H9 (cell line): ENCODE measurements at regions not wholly inside any gene's neighbourhood (a gene's known extent, or its start where the extent isn't known, plus 50 kb on each side); places are given as distances from the start of the nearest gene placed in this dataset.

Source experiments
- DNase-seq: peaks from one replicate; pipeline ENCODE4 v3.0.0-alpha.2; 2017
- H2AFZ ChIP-seq: one replicate; pipeline ENCODE4 v1.6.1; 2013; ENCODE audit warnings: mild to moderate bottlenecking, low read length, control low read depth, moderate library complexity
- H2AK5ac ChIP-seq: 2 replicates; pipeline ENCODE4 v1.6.1; 2013; ENCODE audit warnings: low read length, control low read depth, mixed read lengths; ENCODE audit not compliant: insufficient read length
- H2BK120ac ChIP-seq: one replicate; pipeline ENCODE4 v1.6.1; 2013; ENCODE audit warnings: low read depth, mild to moderate bottlenecking, low read length, control low read depth, inconsistent platforms; ENCODE audit not compliant: poor library complexity, severe bottlenecking
- H2BK12ac ChIP-seq: 2 replicates; pipeline ENCODE4 v1.6.1; 2013; ENCODE audit warnings: low read length, control low read depth, mixed read lengths, low read depth; ENCODE audit not compliant: insufficient read length
- H2BK15ac ChIP-seq: 2 replicates; pipeline ENCODE4 v1.6.1; 2013; ENCODE audit warnings: low read depth, low read length, control low read depth
- H2BK20ac ChIP-seq: one replicate; pipeline ENCODE4 v1.6.1; 2013; ENCODE audit warnings: low read depth, mild to moderate bottlenecking, low read length, control low read depth, inconsistent platforms; ENCODE audit not compliant: poor library complexity, severe bottlenecking
- H2BK5ac ChIP-seq: 2 replicates; pipeline ENCODE4 v1.6.1; 2013; ENCODE audit warnings: low read length, control low read depth, mixed read lengths; ENCODE audit not compliant: insufficient read length
- H3K14ac ChIP-seq: 2 replicates; pipeline ENCODE4 v1.6.1; 2013; ENCODE audit warnings: low read length, control low read depth; ENCODE audit not compliant: insufficient read depth
- H3K18ac ChIP-seq: 2 replicates; pipeline ENCODE4 v1.6.1; 2013; ENCODE audit warnings: low read depth, mild to moderate bottlenecking, mixed read lengths, low read length, control low read depth; ENCODE audit not compliant: insufficient read length
- H3K23ac ChIP-seq: 2 replicates; pipeline ENCODE4 v1.6.1; 2013; ENCODE audit warnings: low read length, control low read depth, mixed read lengths, low read depth; ENCODE audit not compliant: insufficient read length
- H3K23me2 ChIP-seq: 2 replicates; pipeline ENCODE4 v1.6.1; 2013; ENCODE audit warnings: low read depth, mild to moderate bottlenecking, mixed read lengths, low read length, control low read depth; ENCODE audit not compliant: insufficient read length, poor library complexity, severe bottlenecking
- H3K27ac ChIP-seq: 2 replicates; pipeline ENCODE4 v1.5.1; 2013; ENCODE audit warnings: low read length, control low read depth, mixed read lengths, low read depth; ENCODE audit not compliant: insufficient read length
- H3K27me3 ChIP-seq: 2 replicates; pipeline ENCODE4 v1.6.1; 2013; ENCODE audit warnings: low read length, control low read depth, inconsistent platforms; ENCODE audit not compliant: insufficient read depth
- H3K4ac ChIP-seq: 2 replicates; pipeline ENCODE4 v1.6.1; 2013; ENCODE audit warnings: low read depth, mild to moderate bottlenecking, control low read depth, inconsistent platforms, low read length, moderate library complexity
- H3K4me1 ChIP-seq: 2 replicates; pipeline ENCODE4 v1.6.1; 2013; ENCODE audit warnings: low read length, control low read depth, inconsistent platforms; ENCODE audit not compliant: insufficient read depth
- H3K4me2 ChIP-seq: 2 replicates; pipeline ENCODE4 v1.6.1; 2013; ENCODE audit warnings: low read length, control low read depth, mixed read lengths; ENCODE audit not compliant: insufficient read length, insufficient read depth
- H3K56ac ChIP-seq: 2 replicates; pipeline ENCODE4 v1.6.1; 2013; ENCODE audit warnings: low read depth, mild to moderate bottlenecking, mixed read lengths, low read length, control low read depth; ENCODE audit not compliant: insufficient read length
- H3K79me1 ChIP-seq: 2 replicates; pipeline ENCODE4 v1.6.1; 2013; ENCODE audit warnings: low read depth, mild to moderate bottlenecking, moderate library complexity, low read length, control low read depth, inconsistent platforms; ENCODE audit not compliant: insufficient read depth, poor library complexity, severe bottlenecking
- H3K79me2 ChIP-seq: 2 replicates; pipeline ENCODE4 v1.6.1; 2013; ENCODE audit warnings: low read length, control low read depth, inconsistent platforms; ENCODE audit not compliant: insufficient read depth
- H3K9ac ChIP-seq: 2 replicates; pipeline ENCODE4 v1.6.1; 2013; ENCODE audit warnings: low read length, control low read depth, mixed read lengths; ENCODE audit not compliant: insufficient read length; ENCODE audit errors: extremely low read depth
- H3K9me3 ChIP-seq: one replicate; pipeline ENCODE4 v1.6.1; 2013; ENCODE audit warnings: low read depth, low read length, inconsistent platforms; ENCODE audit not compliant: control insufficient read depth
- H3T11ph ChIP-seq: one replicate; pipeline ENCODE4 v1.6.1; 2013; ENCODE audit warnings: mild to moderate bottlenecking, low read length, control low read depth, inconsistent platforms
- H4K20me1 ChIP-seq: one replicate; pipeline ENCODE4 v1.6.1; 2013; ENCODE audit not compliant: control insufficient read depth, insufficient read length, insufficient read depth
- H4K5ac ChIP-seq: 2 replicates; pipeline ENCODE4 v1.6.1; 2013; ENCODE audit warnings: low read depth, mild to moderate bottlenecking, mixed read lengths, low read length, control low read depth; ENCODE audit not compliant: insufficient read length
- H4K8ac ChIP-seq: replicated peaks from 2 replicates; pipeline ENCODE4 v1.6.1; 2013; ENCODE audit warnings: low read length, control low read depth, mixed read lengths, low read depth; ENCODE audit not compliant: insufficient read length
- H4K91ac ChIP-seq: 2 replicates; pipeline ENCODE4 v1.6.1; 2013; ENCODE audit warnings: low read depth, mild to moderate bottlenecking, moderate library complexity, mixed read lengths, low read length, control low read depth; ENCODE audit not compliant: insufficient read length
- H3K27ac Mint-ChIP-seq, 3 experiments: 2 replicates in 2 of 3; 3 replicates in 1 of 3; pipeline ENCODE4 v1.8.0; 2020 to 2021; ENCODE audit warnings: mixed read lengths in 3 of 3, mild to moderate bottlenecking in 1 of 3, moderate library complexity in 1 of 3
- H3K27me3 Mint-ChIP-seq: 2 replicates; pipeline ENCODE4 v1.8.0; 2021; ENCODE audit warnings: low read depth, mild to moderate bottlenecking, moderate library complexity, mixed read lengths
- H3K36me3 Mint-ChIP-seq, 3 experiments: 2 replicates in 2 of 3; 3 replicates in 1 of 3; pipeline ENCODE4 v1.8.0; 2020 to 2021; ENCODE audit warnings: low read depth in 3 of 3, mixed read lengths in 3 of 3; ENCODE audit not compliant: insufficient read depth in 1 of 3
- H3K4me1 Mint-ChIP-seq, 2 experiments: 2 replicates each; pipeline ENCODE4 v1.8.0; 2020; ENCODE audit warnings: mixed read lengths in 2 of 2
- H3K4me3 Mint-ChIP-seq, 2 experiments: 2 replicates in 1 of 2; 3 replicates in 1 of 2; pipeline ENCODE4 v1.8.0; 2020 to 2021; ENCODE audit warnings: mild to moderate bottlenecking in 2 of 2, mixed read lengths in 2 of 2, moderate library complexity in 1 of 2
- H3K9me3 Mint-ChIP-seq, 2 experiments: 2 replicates in 1 of 2; 3 replicates in 1 of 2; pipeline ENCODE4 v1.8.0; 2020; ENCODE audit warnings: mild to moderate bottlenecking in 2 of 2, mixed read lengths in 2 of 2, moderate library complexity in 1 of 2
- CTCF ChIP-seq: fragments of 200-600 bp; sonication (generic); conservative IDR thresholded peaks from 3 replicates; pipeline ENCODE4 v1.8.0; 2021; ENCODE audit warnings: antibody characterized with exemption, mild to moderate bottlenecking
- WGBS: extraction: QIAGEN DNeasy Blood & Tissue Kit; methylation state at CpG from one replicate; pipeline ENCODE4 v1.1.7; 2013; ENCODE audit warnings: missing lambda C conversion rate, low lambda C conversion rate, mixed read lengths; ENCODE audit not compliant: insufficient read length; ENCODE audit errors: extremely low coverage; 5-methylcytosine and 5-hydroxymethylcytosine counted together

- no peaks in the 10 kb centered on the region for H3K36me3 Mint-ChIP-seq
- H3K56ac ChIP-seq: no peak overlapping the region
- no peak overlapping the region for H2BK20ac ChIP-seq
- no peak overlapping the region for H3T11ph ChIP-seq
- H3K4ac ChIP-seq: no peak overlapping the region
- H4K5ac ChIP-seq: no peak overlapping the region
- no peak overlapping the region for H3K23ac ChIP-seq
- no peak overlapping the region for H3K18ac ChIP-seq
- H2AFZ ChIP-seq: no peak overlapping the region
- no peak overlapping the region for H3K27ac ChIP-seq
- H3K23me2 ChIP-seq: no peaks in the 10 kb centered on the region
- H2BK120ac ChIP-seq: no peak overlapping the region
- no peaks in the 10 kb centered on the region for H3K27me3 ChIP-seq
- H3K14ac ChIP-seq: no peak overlapping the region
- no peak overlapping the region for H4K8ac ChIP-seq
- H3K27me3 Mint-ChIP-seq: no peaks in the 10 kb centered on the region
- H3K4me1 Mint-ChIP-seq: no peaks in the 10 kb centered on the region
- H3K79me2 ChIP-seq: no peaks in the 10 kb centered on the region
- no peaks in the 10 kb centered on the region for H4K20me1 ChIP-seq
- H2BK12ac ChIP-seq: no peak overlapping the region
- H4K91ac ChIP-seq: no peak overlapping the region
- H3K4me2 ChIP-seq: no peak overlapping the region
- no peak overlapping the region for H3K4me3 Mint-ChIP-seq
- H2AK5ac ChIP-seq: no peak overlapping the region
- H3K27ac Mint-ChIP-seq: peak overlapping the region in 1 of 3 experiments; percentile 17; a peak in 1 of 7 replicates
- no peaks in the 10 kb centered on the region for H3K4me1 ChIP-seq
- no peak for TF ChIP-seq CTCF
- no peaks in the 10 kb centered on the region for H3K79me1 ChIP-seq
- H2BK15ac ChIP-seq: no peak overlapping the region
- no peaks in the 10 kb centered on the region for H3K9me3 Mint-ChIP-seq
- no peaks in the 10 kb centered on the region for H3K9me3 ChIP-seq
- H2BK5ac ChIP-seq: no peak overlapping the region
- H3K9ac ChIP-seq: no peak overlapping the region
- no peak for DNase-seq
- WGBS: no CpG with 5 or more reads among the region's 5 CpGs
These were observed 215.3 kb upstream of the PCDH9 start for GRCh38 chr13:67445436-67445835.
